ENCODE measurements at regions not wholly inside any gene's neighbourhood (a gene's known extent, or its start where the extent isn't known, plus 50 kb on each side); places are given as distances from the start of the nearest gene placed in this dataset.

GRCh38 chr14:55898938-55899337, 219.3 kb upstream of the PELI2 start:
- no peak for TF ChIP-seq CTCF (IDR thresholded peaks at IDR 0.05)
- no peak for TF ChIP-seq POLR2A (IDR thresholded peaks at IDR 0.05)

Data from ovary (tissue), 3 donors.